Activated CD8-positive, alpha-beta T cell treated with anti-CD3 and anti-CD28 coated beads, Interleukin-2, amount 10 ng/mL, durations not matched to agents 7 days and 5 days (primary cell): ENCODE measurements at regions not wholly inside any gene's neighbourhood (a gene's known extent, or its start where the extent isn't known, plus 50 kb on each side); places are given as distances from the start of the nearest gene placed in this dataset.
"Not testable (repeated sequence)": the region's sequence is repeated elsewhere in the genome, so short reads cannot be mapped to it uniquely, and the experiment has no call there.

Experiments used
- ATAC-seq: fragments of 150-1000 bp; cut with Tn5 transposase; one replicate; pipeline ENCODE4 v1.10.0; 2021; ENCODE audit warnings: moderate library complexity
- CTCF ChIA-PET: fragments of 350-600 bp; sonication (Branson Sonifier 250); formaldehyde crosslinking; loops from one replicate; lab custom pipeline; 2021; ENCODE audit warnings: antibody characterized with exemption; lab: Charles Lee
- POLR2A ChIA-PET: fragments of 350-600 bp; sonication (Branson Sonifier 250); formaldehyde crosslinking; loops from one replicate; lab custom pipeline; 2021; ENCODE audit warnings: antibody characterized with exemption; lab: Charles Lee
- DNase-seq: peaks from one replicate; pipeline ENCODE4 v3.0.0-alpha.2; 2020
- H3K27ac Mint-ChIP-seq: one replicate; pipeline ENCODE4 v1.8.0; 2021; ENCODE audit warnings: mild to moderate bottlenecking, mixed read lengths
- H3K27me3 Mint-ChIP-seq: one replicate; pipeline ENCODE4 v1.8.0; 2021; ENCODE audit warnings: low read depth, mixed read lengths
- H3K36me3 Mint-ChIP-seq: one replicate; pipeline ENCODE4 v1.8.0; 2021; ENCODE audit warnings: low read depth, mixed read lengths
- H3K4me1 Mint-ChIP-seq: one replicate; pipeline ENCODE4 v1.8.0; 2021; ENCODE audit warnings: low read depth, mixed read lengths
- H3K4me3 Mint-ChIP-seq: one replicate; pipeline ENCODE4 v1.8.0; 2021; ENCODE audit warnings: mild to moderate bottlenecking, mixed read lengths
- H3K9me3 Mint-ChIP-seq: one replicate; pipeline ENCODE4 v1.8.0; 2022; ENCODE audit warnings: mixed read lengths; ENCODE audit not compliant: insufficient read depth

- peaks cover 21% of the 10 kb centered on the region for H3K36me3 Mint-ChIP-seq
- POLR2A ChIA-PET, CTCF ChIA-PET, ATAC-seq, H3K27ac Mint-ChIP-seq, H3K4me1 Mint-ChIP-seq, H3K4me3 Mint-ChIP-seq, H3K27me3 Mint-ChIP-seq, H3K9me3 Mint-ChIP-seq, DNase-seq: not testable (repeated sequence)
Measured at GRCh38 chr12:9421520-9422086, 186.1 kb downstream of the KLRB1 start.

DNA sequence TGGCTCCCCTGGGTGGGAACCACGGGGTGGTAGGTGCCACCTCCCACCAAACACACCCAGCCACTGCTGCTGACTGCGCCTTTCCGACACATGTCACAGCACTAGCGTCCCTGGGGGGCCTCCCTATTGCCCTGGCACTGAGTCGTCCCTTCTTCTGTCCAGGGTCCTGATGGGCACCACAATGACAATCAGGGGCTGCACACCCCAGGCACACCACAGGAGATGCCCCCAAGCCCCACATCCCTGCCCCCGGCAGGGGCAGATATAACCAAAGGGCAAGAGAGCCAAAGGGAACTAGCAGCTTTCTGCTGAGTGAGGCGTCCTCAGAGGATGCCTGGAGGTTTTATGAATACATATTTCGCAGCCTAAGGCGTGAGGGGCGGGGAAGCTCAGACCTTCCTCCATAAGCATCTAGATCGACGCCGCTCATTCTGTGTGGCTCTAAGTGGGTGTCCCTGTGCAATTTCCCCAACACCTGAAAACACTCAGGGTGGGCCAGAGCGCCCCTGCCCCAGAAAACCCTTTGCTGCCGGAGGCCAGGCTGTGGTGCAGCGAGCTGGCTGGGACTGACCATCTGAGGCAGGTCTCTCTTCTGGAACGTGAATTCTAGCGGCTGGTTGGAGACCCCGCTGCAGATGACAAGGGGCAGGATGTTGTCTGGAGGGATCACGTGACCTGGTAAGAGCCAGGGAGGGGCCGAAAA lies 186.7 kb downstream of the KLRB1 start:
- H3K9me3 Mint-ChIP-seq, CTCF ChIA-PET, ATAC-seq, H3K27me3 Mint-ChIP-seq, H3K27ac Mint-ChIP-seq, H3K4me3 Mint-ChIP-seq, H3K4me1 Mint-ChIP-seq, POLR2A ChIA-PET, DNase-seq: not testable (repeated sequence)
- peaks cover 17% of the 10 kb centered on the region for H3K36me3 Mint-ChIP-seq

DNA sequence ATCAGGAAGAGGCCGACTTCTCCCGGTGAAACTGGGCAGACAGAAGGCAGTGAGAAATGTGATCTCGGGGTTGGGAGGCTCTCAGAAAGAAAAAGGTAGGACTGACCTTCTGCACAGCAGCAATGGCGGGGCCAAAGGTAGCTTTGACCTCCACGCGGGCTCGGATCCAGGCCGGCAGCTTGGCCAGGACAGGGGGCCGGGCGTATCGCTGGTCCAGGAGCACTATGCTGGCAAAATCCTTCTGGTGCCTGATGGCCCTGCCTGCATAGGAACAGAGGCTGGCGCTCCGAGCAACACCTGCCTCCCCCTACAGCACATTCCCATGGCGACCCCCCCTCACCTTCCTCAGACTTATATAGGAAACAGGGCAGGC lies 189.1 kb downstream of the KLRB1 start:
- POLR2A ChIA-PET, H3K27ac Mint-ChIP-seq, H3K27me3 Mint-ChIP-seq, H3K4me1 Mint-ChIP-seq, H3K9me3 Mint-ChIP-seq, CTCF ChIA-PET, H3K4me3 Mint-ChIP-seq, DNase-seq, ATAC-seq: not testable (repeated sequence)
- peaks cover 13% of the 10 kb centered on the region for H3K36me3 Mint-ChIP-seq

DNA sequence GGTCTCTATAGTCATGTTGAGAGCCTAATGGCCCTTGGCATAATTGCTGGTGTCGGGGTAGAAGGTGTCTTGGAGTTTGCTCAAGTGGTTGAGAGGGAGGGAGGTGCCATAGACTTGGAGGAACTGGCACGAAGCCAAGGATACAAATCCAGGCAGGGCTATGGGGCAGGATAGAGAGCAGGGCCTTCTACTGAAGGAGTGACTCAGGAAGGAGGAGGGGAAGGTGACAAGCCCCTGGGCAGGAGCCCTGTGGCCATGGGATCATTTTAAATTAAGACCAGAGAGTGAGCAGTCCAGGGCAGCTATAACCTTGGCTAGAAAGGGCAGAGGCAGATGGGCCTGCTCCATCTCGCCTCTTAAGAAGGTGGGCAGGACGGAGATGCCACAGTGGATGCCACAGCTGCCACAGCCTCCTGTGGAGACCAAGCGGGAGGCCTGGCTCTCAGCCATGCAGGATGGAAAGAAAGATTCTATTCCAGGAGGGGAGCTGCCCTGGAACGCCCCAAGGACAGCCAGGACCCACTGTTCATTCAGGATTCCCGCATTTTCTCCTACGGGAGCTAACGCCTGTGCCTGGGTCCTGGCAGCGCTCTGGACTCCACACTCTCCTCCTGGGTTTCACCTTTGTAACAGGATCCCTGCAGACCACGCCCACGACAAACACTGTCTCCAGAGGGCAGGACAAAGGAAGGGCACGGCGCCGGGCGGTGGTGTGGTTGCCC lies 189.6 kb downstream of the KLRB1 start:
- ATAC-seq, DNase-seq, CTCF ChIA-PET, H3K27ac Mint-ChIP-seq, H3K4me3 Mint-ChIP-seq, POLR2A ChIA-PET, H3K9me3 Mint-ChIP-seq, H3K4me1 Mint-ChIP-seq, H3K27me3 Mint-ChIP-seq: not testable (repeated sequence)
- H3K36me3 Mint-ChIP-seq, result peaks cover 10% of the 10 kb centered on the region

DNA sequence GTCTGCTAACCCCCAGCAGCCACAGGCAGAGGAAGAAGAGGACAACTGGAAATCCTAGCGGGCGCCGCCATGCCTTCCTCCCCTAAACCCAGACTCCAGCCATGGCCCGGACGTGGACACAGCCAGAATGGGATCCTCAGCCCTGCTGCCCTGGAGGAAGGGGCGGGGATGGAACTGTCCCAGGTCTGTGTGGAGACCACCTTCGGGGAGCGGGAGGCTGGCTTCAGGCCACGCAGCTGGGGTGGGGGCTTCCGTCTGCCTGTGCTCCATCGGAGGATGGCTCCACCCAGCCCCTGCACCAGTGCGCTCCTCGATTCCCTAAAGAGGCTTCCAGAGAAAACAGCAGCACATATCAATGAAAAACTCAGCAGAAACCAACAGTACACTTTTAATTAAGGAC lies 190.4 kb downstream of the KLRB1 start:
- H3K27me3 Mint-ChIP-seq, H3K4me1 Mint-ChIP-seq, H3K27ac Mint-ChIP-seq, H3K36me3 Mint-ChIP-seq, H3K9me3 Mint-ChIP-seq, H3K4me3 Mint-ChIP-seq, DNase-seq, POLR2A ChIA-PET, CTCF ChIA-PET, ATAC-seq: not testable (repeated sequence)

DNA sequence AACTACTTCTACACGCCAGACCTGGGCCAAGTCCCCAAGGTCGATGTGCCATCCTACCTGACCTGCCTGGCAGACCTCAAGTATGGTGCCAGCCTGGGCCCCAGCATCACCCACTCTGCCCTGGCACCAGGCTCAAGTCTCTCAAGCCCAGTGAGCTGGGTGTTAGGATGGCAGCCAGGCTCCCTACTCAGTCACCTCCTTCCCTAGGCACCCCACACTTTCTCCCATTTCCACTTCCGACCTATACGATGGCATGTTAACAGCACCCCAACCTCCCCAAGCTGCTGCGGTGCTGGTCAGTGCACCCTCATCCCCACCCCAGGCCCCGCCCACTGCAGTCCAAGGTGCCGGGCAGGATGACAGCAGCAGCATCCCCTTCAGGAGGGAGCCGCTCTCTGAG lies 191.4 kb downstream of the KLRB1 start:
- H3K27ac Mint-ChIP-seq, H3K4me1 Mint-ChIP-seq, POLR2A ChIA-PET, DNase-seq, H3K4me3 Mint-ChIP-seq, H3K9me3 Mint-ChIP-seq, H3K36me3 Mint-ChIP-seq, CTCF ChIA-PET, ATAC-seq, H3K27me3 Mint-ChIP-seq: not testable (repeated sequence)

DNA sequence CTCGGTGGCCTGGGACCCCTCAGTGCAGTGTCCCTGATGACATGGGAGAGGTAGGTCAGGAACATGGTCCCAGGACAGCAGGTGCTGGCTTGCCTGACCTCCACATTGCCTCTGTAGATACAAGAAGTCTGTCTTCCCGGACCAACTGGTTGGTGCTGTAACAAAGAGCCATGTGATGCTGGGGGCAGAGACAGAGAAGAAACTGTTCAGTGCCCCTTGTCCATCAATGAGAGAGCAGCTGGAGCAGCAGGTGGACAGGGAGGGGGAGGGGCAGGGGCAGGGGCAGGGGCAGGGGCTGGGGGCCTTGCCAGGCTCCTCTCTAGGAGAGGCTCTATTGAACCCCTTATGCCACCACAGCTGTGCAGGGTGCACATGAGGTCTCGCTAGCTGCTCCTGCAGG lies 191.8 kb downstream of the KLRB1 start:
- H3K4me3 Mint-ChIP-seq, H3K36me3 Mint-ChIP-seq: not testable (repeated sequence)

GRCh38 chr12:9413862-9414261 lies 193.9 kb downstream of the KLRB1 start:
- CTCF ChIA-PET, H3K4me1 Mint-ChIP-seq, H3K27me3 Mint-ChIP-seq, H3K36me3 Mint-ChIP-seq, DNase-seq, ATAC-seq, H3K4me3 Mint-ChIP-seq, H3K27ac Mint-ChIP-seq, POLR2A ChIA-PET, H3K9me3 Mint-ChIP-seq: not testable (repeated sequence)

More for the DNA sequence above, 191.8 kb downstream of the KLRB1 start:
- ATAC-seq, H3K27me3 Mint-ChIP-seq, POLR2A ChIA-PET, CTCF ChIA-PET, H3K27ac Mint-ChIP-seq, H3K4me1 Mint-ChIP-seq, DNase-seq, H3K9me3 Mint-ChIP-seq: not testable (repeated sequence)

DNA sequence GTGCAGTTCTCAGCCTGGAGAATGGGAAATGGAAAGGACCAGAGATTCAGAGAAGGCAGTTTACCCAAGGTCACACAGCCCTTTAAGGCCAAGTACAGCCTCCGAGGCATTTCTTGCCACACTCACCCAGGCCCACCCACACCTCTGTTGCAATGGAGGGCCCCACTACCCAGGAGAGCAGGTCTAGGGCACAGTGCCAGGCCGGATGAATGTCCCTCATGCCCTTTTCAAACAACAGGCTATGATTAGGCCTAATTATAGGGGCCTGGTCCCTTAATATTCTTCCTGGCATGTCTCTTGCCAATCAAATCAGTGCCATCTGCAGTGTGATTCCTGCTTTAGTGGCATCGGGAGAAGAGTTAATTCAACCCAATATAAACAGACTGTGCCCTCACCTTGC lies 195.3 kb downstream of the KLRB1 start:
- H3K9me3 Mint-ChIP-seq, H3K27me3 Mint-ChIP-seq, H3K27ac Mint-ChIP-seq, H3K4me3 Mint-ChIP-seq, ATAC-seq, H3K4me1 Mint-ChIP-seq, POLR2A ChIA-PET, H3K36me3 Mint-ChIP-seq, DNase-seq: not testable (repeated sequence)
- CTCF ChIA-PET, result interaction anchor here (0.6 kb wide), 1 partner anchor 93 kb away, joined by 3 read pairs; no protein-coding TSS in a partner anchor

GRCh38 chr12:9411616-9412268 lies 196.0 kb downstream of the KLRB1 start:
- H3K36me3 Mint-ChIP-seq, ATAC-seq, H3K4me3 Mint-ChIP-seq, H3K27ac Mint-ChIP-seq, H3K9me3 Mint-ChIP-seq, H3K27me3 Mint-ChIP-seq, POLR2A ChIA-PET, H3K4me1 Mint-ChIP-seq, DNase-seq: not testable (repeated sequence)
- CTCF ChIA-PET, result interaction anchor here (0.6 kb wide), 1 partner anchor 92 kb away, joined by 3 read pairs; no protein-coding TSS in a partner anchor

DNA sequence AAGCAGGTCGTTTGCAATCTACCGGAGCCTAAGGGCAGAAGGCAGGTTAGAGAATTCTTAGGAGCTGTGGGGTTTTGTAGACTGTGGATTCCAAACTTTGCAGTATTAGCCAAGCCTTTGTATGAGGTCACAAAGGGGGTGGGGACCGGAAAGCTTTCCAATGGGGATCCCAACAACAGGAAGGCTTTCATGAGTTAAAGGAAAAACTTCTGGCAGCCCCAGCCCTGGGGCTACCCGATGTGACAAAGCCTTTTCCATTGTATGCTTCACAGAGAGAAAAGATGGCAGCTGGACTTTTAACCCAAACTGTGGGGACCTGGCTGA lies 199.2 kb upstream of the PZP start:
- H3K4me3 Mint-ChIP-seq, result not testable (repeated sequence)

More for the DNA sequence above, 199.2 kb upstream of the PZP start:
- H3K9me3 Mint-ChIP-seq, H3K27ac Mint-ChIP-seq, H3K4me1 Mint-ChIP-seq, H3K27me3 Mint-ChIP-seq, ATAC-seq, DNase-seq, CTCF ChIA-PET, POLR2A ChIA-PET, H3K36me3 Mint-ChIP-seq: not testable (repeated sequence)
